H1 (cell line): ENCODE measurements at regions not wholly inside any gene's neighbourhood (a gene's known extent, or its start where the extent isn't known, plus 50 kb on each side); places are given as distances from the start of the nearest gene placed in this dataset.

ENCODE experiments used
- KDM5A ChIP-seq: fragments of 200-600 bp; IDR thresholded peaks from 2 replicates; pipeline ENCODE4 v1.7.1; 2012; ENCODE audit warnings: mild to moderate bottlenecking, low read length, inconsistent platforms, mixed read lengths
- TF ChIP-seq, protein P1 (sequence below): IDR thresholded peaks from 2 replicates; pipeline ENCODE4 v1.6.1; 2011; ENCODE audit warnings: low read length, improper control_type of control experiment

DNA sequence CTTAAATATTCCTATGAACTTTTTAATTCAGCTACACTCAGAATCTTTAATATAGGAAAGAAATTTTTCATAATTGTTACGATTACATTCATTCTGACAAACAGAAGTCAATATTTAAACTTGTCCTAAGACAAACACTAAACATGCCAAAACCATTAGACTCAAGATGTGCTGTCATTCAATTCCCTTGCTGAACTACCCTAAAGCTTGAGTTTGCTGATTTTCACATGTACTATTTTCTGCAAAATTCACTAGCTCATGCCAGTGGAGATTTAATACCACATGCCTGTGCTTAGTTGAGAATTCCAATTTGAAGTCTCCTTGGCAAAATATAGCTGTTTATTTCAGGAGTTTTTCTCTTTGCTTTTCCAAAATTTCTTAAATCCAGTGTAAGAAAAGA, 448.0 kb downstream of the COL12A1 start (continued):
- TF ChIP-seq, protein P1, sequence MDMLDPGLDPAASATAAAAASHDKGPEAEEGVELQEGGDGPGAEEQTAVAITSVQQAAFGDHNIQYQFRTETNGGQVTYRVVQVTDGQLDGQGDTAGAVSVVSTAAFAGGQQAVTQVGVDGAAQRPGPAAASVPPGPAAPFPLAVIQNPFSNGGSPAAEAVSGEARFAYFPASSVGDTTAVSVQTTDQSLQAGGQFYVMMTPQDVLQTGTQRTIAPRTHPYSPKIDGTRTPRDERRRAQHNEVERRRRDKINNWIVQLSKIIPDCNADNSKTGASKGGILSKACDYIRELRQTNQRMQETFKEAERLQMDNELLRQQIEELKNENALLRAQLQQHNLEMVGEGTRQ = no peak
- no peak for TF ChIP-seq KDM5A
